ENCODE measurements at regions not wholly inside any gene's neighbourhood (a gene's known extent, or its start where the extent isn't known, plus 50 kb on each side); places are given as distances from the start of the nearest gene placed in this dataset.

DNA sequence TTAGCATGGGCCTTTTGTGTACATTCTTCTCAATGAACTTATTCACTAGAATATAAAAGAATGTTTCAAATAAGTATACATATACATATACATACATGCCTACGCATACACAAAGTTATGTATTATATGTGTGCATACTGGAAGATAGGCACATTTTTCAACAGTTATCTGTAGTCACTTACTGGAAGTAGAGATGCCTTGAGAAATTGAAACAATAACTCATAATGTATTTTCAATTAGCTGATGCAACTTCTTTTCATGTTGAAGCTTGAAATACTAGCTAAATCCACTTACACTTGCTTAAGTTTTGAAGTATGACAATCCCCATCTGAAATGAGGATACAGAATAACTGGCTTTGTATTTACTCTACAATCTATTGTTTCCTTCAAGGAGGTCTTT, 469.0 kb upstream of the PTGER4 start:
- no peak for TF ChIP-seq CTCF (conservative IDR thresholded peaks at IDR 0.05 in 1 of 2, IDR thresholded peaks at IDR 0.05 in 1 of 2; ENCODE audit: low read depth in 1 of 2, low read length in 2 of 2)
- TF ChIP-seq EZH2 (IDR thresholded peaks at IDR 0.05; ENCODE audit: low read length, missing control alignments) = no peak

All from fibroblast of lung (primary cell).